Right renal pelvis (tissue), 4 donors: ENCODE measurements at regions not wholly inside any gene's neighbourhood (a gene's known extent, or its start where the extent isn't known, plus 50 kb on each side); places are given as distances from the start of the nearest gene placed in this dataset.

Source experiments
- DNase-seq, 4 donors: peaks; one replicate each; pipeline ENCODE4 v3.0.0-alpha.2; 2013; ENCODE audit warnings: low read depth in 4 of 4, low spot score in 3 of 4, missing footprints in 1 of 4

DNA sequence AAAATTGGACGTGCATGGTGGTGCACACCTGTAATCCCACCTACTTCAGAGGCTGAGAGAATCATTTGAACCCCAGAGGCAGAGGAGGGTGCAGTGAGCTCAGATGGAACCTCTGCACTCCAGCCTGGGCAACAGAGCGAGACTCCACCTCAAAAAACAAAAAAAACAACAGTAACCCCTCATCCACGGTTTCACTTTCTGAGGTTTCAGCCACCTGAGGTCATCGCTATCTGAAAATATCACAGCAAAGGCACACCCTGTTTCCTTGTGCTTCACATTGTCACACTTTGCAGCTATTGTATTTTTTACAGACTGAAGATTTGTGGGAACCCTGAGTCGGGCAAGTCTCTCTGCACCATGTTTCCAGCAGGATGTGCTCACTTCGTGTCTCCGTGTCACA, 54.1 kb upstream of the FOXQ1 start:
- no peak for DNase-seq

- no peak for DNase-seq
Observed at GRCh38 chr6:1256435-1257008, 55.4 kb upstream of the FOXQ1 start.

DNA sequence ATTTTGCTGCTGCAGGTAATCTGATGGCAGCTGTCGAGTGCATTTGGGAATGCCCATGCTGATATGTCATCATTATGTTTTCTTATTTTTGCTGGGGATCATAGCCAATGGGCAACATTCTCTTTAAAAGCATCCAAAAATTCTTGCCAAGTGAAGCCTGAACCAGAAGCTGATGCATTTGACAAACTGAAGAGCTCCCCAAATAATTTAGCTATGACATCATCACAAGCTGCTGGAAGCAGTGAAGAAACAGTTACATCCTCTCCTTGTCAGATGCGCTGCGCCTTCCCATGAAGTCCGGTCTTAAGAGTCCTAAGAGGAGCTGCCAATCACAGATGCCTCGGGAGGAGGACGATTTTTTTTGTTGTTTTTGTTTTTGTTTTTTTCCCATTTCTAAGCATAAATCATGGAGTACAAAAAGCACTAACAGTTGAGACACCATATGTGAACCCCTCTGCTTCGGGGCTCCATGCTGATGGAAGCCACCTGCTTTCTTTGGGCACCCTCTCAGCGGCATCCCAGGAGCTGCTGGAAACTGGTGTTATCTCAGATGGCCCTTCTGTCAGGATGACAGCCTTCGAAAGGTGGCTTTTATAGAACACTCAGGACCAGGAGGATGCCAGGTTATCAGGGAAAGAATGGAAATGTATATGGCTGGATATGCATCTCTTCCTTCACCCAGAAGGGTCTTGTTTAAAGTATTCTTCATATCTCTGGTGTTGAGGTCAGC, 56.1 kb upstream of the FOXQ1 start:
- no peak for DNase-seq

DNA sequence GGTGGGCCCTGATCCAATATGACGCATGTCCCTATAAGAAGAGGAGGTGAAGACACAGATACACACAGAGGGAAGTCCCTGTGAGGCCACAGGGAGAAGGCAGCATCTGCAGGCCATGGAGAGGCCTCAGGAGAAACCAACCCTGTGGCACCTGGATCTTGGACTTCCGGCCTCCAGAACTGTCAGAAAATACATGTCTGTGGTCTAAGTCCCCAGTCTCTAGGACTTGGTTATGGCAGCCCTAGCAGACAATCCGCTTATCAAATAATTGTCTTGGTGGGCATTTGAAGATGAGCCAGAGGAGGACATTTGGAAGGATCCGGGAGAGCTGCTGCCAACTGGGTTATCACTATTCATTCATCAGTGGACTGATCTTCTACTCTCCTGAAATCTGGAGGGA, 57.6 kb upstream of the FOXQ1 start:
- DNase-seq: no peak

GRCh38 chr6:1253816-1254215, 58.1 kb upstream of the FOXQ1 start:
- DNase-seq: no peak

DNA sequence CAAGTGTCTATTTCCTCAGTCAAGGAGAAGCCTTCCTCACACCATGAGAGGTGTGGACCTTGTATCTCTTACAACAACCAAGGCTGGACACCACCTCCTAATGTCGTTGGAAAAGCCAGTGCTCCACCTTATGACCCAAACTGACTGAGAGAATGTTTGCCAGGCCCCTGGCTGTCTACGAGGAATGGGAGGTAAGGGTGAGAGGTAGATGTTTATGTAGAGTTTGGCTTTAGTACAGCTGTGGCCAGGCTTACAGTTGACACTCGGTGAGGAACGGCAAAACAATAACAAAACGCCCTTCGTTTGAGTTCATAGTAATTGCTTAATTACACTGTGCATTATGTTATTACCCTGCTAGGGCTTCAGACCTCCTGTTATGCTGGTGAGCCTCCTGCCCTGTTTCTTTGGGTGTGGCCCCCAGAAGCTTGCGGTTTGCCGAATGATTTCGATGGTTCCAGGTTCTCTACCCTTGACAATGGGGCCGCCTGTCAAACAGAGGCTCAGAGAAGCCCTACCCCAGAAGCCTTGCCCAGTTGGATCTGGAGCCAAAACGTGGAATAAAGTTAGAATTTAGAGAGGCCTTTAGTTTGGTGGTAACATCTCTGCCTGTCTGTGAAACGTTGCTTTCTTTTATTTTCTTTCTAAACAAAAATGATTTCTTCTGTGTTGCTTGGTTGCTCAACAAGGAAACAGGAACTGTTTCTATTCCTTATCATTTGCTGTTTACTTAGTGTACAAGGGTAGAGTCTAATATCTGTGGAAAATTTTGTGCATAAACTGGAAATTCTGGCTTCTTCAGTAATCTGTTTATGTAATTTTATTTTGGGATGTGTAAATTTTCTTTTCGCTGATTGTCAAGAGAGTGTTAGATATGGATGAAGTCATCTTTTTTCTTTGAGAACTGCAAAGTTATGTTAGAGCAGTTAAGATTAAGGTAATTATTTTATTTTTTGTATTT, 60.4 kb upstream of the FOXQ1 start:
- DNase-seq: no peak

GRCh38 chr6:1250489-1251197, 61.3 kb upstream of the FOXQ1 start:
- no peak for DNase-seq

- no peak for DNase-seq
Observed at GRCh38 chr6:1247894-1248293, 64.0 kb upstream of the FOXQ1 start.

DNA sequence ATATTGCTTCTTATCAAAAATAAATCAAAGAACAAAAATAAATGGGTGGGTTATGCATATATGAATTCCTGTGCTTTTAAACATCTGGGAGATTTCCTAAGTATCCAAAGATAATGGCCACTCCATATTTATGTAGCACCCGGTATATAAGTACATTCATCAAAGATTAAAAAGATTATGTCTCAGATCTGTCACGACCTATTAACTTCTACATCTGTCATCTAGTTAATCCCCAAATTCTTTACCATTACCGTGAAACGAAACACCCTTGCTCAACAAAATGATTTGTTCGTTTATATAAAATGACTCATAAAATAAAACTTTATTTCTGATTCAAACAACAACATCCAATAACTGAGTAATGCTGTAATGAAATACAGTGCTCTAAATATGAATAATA, 64.8 kb upstream of the FOXQ1 start:
- DNase-seq: no peak

DNA sequence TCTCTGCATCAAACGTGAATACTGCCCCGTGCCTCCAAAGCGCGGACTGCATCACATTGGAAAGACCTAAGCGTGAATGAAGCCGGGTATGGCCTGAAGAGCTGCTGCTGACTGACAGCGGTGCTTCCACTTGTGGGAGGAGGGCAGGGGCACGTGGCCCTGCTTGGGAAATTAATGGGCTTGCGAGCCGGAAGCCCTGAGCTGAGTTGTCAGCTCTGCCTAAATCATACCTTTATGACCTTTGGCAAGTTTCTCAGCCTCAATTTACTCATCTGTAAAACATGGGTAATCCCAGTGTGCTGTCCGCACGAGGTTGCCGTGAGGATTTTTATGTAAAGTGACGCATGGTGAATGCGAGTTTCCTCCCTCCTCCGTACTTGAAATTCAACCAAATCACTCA, 67.0 kb upstream of the FOXQ1 start:
- DNase-seq: peak in 1 of 4 donors; percentile 12

DNA sequence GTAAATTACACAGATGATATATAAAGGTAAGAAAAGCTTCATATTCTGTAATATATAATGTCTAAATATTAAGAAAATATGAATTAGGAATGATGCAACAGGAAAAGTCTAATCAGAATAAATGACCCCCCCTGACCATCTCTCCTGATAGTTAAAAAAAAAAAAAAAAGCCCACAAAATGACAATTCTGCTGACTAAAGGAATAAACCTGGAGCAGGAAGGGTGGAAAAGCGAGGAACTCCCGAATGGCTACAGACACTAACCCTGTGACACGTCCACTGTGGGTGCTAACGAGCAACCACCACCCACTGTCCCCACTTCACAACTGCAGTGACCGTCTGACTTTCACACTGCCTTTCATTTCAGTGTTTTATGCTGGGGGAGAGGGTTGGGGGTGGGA, 67.6 kb upstream of the FOXQ1 start:
- DNase-seq: no peak

DNA sequence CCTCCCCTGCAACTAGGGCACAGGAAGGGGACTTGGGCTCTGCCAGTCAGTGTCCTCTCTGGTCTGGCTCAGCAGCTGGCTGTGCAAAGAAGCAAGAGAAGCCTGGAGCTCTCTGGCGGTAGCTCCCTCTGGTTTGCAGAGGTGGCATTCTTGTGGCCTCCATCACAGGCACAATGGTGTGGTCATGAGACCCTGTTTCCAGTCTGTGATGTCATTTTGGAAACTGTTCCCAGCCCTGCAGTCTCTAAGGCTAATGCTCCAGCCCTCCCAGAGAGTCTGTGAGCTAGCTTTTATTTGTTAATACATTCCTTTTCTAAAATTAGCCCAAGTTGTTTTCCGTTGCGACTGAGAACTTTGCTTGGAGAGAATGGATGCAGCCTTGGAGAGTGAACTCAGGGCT, 69.5 kb upstream of the FOXQ1 start:
- no peak for DNase-seq

- no peak for DNase-seq
Observed at GRCh38 chr6:1242021-1242420, 69.9 kb upstream of the FOXQ1 start.

DNA sequence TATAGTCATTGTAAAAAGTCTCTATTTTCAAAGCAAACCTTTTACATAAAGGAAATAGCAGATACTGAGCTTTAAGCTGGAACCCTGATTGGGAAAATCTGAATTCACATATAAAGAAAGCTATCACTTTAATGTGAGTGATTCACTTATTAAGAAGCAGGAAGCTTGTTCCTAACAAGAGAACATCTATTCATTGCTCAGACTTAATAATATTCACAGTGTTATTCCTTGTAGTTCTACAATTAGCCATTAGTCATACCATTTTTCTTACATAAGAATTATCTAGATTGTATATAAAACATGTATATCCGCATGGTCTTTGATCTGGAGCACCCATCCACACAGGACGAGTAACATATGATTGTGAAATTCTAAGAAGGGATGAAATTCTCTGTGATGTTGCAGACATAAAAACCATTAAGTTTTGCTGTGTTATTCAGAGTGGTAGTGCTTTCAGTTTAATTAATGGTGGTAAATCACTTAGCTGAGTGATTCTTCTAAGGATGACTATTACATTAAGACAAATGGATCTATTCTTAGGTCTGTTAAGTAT, 71.1 kb upstream of the FOXQ1 start:
- no peak for DNase-seq

GRCh38 chr6:1239805-1240204, 72.1 kb upstream of the FOXQ1 start:
- DNase-seq: no peak

DNA sequence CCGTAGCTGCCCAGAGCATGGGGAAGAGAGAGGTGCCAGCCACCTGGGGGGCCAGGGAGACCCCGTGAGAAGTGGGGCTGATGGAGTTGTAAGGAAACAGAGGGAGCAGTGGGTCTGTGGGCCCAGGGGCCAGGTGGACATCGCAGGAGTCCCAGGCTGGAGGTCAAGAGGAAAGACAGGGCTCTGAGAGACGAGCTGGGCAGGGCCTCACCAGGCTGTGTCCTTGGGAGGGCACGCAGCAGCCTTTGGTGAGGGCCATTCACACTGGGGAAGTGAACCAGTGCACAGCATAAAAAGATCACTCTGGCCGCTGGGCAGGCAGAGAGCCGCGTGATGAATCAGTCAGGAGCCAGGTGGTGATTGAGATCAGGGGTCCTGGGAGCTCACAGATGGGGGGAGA, 73.9 kb upstream of the FOXQ1 start:
- no peak for DNase-seq

- no peak for DNase-seq
Observed at GRCh38 chr6:1237636-1238035, 74.3 kb upstream of the FOXQ1 start.

GRCh38 chr6:1235825-1236224, 76.1 kb upstream of the FOXQ1 start:
- DNase-seq: no peak

GRCh38 chr6:1233924-1234323, 78.0 kb upstream of the FOXQ1 start:
- no peak for DNase-seq

- DNase-seq: no peak
Observed at GRCh38 chr6:1232578-1232977, 79.3 kb upstream of the FOXQ1 start.

- DNase-seq: no peak
Observed at GRCh38 chr6:1231941-1232340, 80.0 kb upstream of the FOXQ1 start.
